Fibroblast of lung (primary cell): ENCODE measurements at regions not wholly inside any gene's neighbourhood (a gene's known extent, or its start where the extent isn't known, plus 50 kb on each side); places are given as distances from the start of the nearest gene placed in this dataset.

ENCODE experiments used
- DNase-seq, 2 donors: peaks; one replicate each; pipeline versions ENCODE4 v3.0.0 to v3.0.0-alpha.2; 2010; ENCODE audit warnings: low read depth in 2 of 2
- H2AFZ ChIP-seq: 2 replicates; pipeline ENCODE4 v1.5.1; 2012; ENCODE audit warnings: low read length, control low read depth, inconsistent platforms
- H3K27ac ChIP-seq: 2 replicates; pipeline ENCODE4 v1.5.1; 2011; ENCODE audit warnings: low read length, control low read depth; ENCODE audit not compliant: insufficient read depth
- H3K27me3 ChIP-seq: 2 replicates; pipeline ENCODE4 v1.5.1; 2011; ENCODE audit warnings: mild to moderate bottlenecking, low read length; ENCODE audit not compliant: control insufficient read depth, insufficient read depth
- H3K36me3 ChIP-seq: 2 replicates; pipeline ENCODE4 v1.5.1; 2011; ENCODE audit warnings: low read length; ENCODE audit not compliant: control insufficient read depth, insufficient read depth
- H3K4me1 ChIP-seq: 2 replicates; pipeline ENCODE4 v1.5.1; 2011; ENCODE audit warnings: low read length; ENCODE audit not compliant: control insufficient read depth, insufficient read depth; ENCODE audit errors: extremely low read depth
- H3K4me2 ChIP-seq: 2 replicates; pipeline ENCODE4 v1.5.1; 2011; ENCODE audit warnings: low read length, control low read depth; ENCODE audit not compliant: insufficient read depth; ENCODE audit errors: extremely low read depth
- H3K4me3 ChIP-seq, 4 experiments: fragments of 200-600 bp in 1 of 4; sonication (generic) in 1 of 4; replicated peaks in 1 of 4; 2 replicates each; pipeline ENCODE4 v1.5.1; 2011 to 2016; ENCODE audit warnings: low read length in 4 of 4, low read depth in 3 of 4, mild to moderate bottlenecking in 3 of 4, control low read depth in 2 of 4, inconsistent platforms in 1 of 4, mixed read lengths in 1 of 4; ENCODE audit not compliant: insufficient read depth in 1 of 4; ENCODE audit errors: control extremely low read depth in 1 of 4
- H3K79me2 ChIP-seq: 2 replicates; pipeline ENCODE4 v1.5.1; 2012; ENCODE audit warnings: mild to moderate bottlenecking, low read length, inconsistent platforms; ENCODE audit not compliant: control insufficient read depth, insufficient read depth
- H3K9ac ChIP-seq: 2 replicates; pipeline ENCODE4 v1.5.1; 2011; ENCODE audit warnings: mild to moderate bottlenecking, low read length, control low read depth; ENCODE audit not compliant: insufficient read depth
- H3K9me3 ChIP-seq: 2 replicates; pipeline ENCODE4 v1.5.1; 2012; ENCODE audit warnings: low read depth, low read length; ENCODE audit not compliant: control insufficient read depth, insufficient read depth
- H4K20me1 ChIP-seq: 2 replicates; pipeline ENCODE4 v1.5.1; 2011; ENCODE audit warnings: low read length; ENCODE audit not compliant: control insufficient read depth, insufficient read depth; ENCODE audit errors: extremely low read depth
- CTCF ChIP-seq, 2 donors: IDR thresholded peaks in 1 of 2; conservative IDR thresholded peaks in 1 of 2; 1 replicate in 1 of 2; 2 replicates in 1 of 2; pipeline ENCODE4 v1.5.1; 2011 to 2012; ENCODE audit warnings: low read length in 2 of 2, control low read depth in 1 of 2, inconsistent platforms in 1 of 2, low read depth in 1 of 2, mild to moderate bottlenecking in 1 of 2
- EZH2 ChIP-seq: IDR thresholded peaks from 2 replicates; pipeline ENCODE4 v1.5.1; 2012; ENCODE audit warnings: low read length, control low read depth, mild to moderate bottlenecking; ENCODE audit errors: missing control alignments

- TF ChIP-seq EZH2 (no peak), CTCF (conservative IDR thresholded peaks at IDR 0.05 in 1 of 2, IDR thresholded peaks at IDR 0.05 in 1 of 2; ENCODE audit: low read depth in 1 of 2, low read length in 2 of 2) (no peak)
- Histone ChIP-seq H3K27ac (no peak overlapping the region), H3K4me3 (no peak overlapping the region), H3K79me2 (no peaks in the 10 kb centered on the region), H3K4me2 (no peak overlapping the region), H3K9me3 (no peaks in the 10 kb centered on the region), H2AFZ (no peak overlapping the region), H3K36me3 (no peaks in the 10 kb centered on the region), H3K4me1 (no peaks in the 10 kb centered on the region), H3K27me3 (no peaks in the 10 kb centered on the region), H3K9ac (no peak overlapping the region), H4K20me1 (no peaks in the 10 kb centered on the region)
- peak in 1 of 2 donors; percentile 4 for DNase-seq
These were observed 517.5 kb downstream of the EFNA5 start for GRCh38 chr5:107153283-107153682.

GRCh38 chr5:107149243-107150005, 521.3 kb downstream of the EFNA5 start:
- H3K79me2 ChIP-seq = no peaks in the 10 kb centered on the region
- no peaks in the 10 kb centered on the region for H4K20me1 ChIP-seq
- TF ChIP-seq EZH2 (no peak), CTCF (conservative IDR thresholded peaks at IDR 0.05 in 1 of 2, IDR thresholded peaks at IDR 0.05 in 1 of 2; ENCODE audit: low read depth in 1 of 2, low read length in 2 of 2) (no peak)
- H3K4me2 ChIP-seq = no peak overlapping the region
- H3K36me3 ChIP-seq = no peaks in the 10 kb centered on the region
- H2AFZ ChIP-seq = no peak overlapping the region
- no peak for DNase-seq
- H3K27ac ChIP-seq = no peak overlapping the region
- no peak overlapping the region for H3K9ac ChIP-seq
- H3K27me3 ChIP-seq = no peaks in the 10 kb centered on the region
- no peaks in the 10 kb centered on the region for H3K4me1 ChIP-seq
- no peak overlapping the region for H3K4me3 ChIP-seq
- H3K9me3 ChIP-seq = no peaks in the 10 kb centered on the region

- Histone ChIP-seq H3K4me3 (no peak overlapping the region), H3K4me2 (no peak overlapping the region), H3K9me3 (no peaks in the 10 kb centered on the region), H3K9ac (no peak overlapping the region), H3K27me3 (no peaks in the 10 kb centered on the region), H3K4me1 (no peaks in the 10 kb centered on the region), H3K27ac (no peak overlapping the region), H4K20me1 (no peaks in the 10 kb centered on the region), H2AFZ (no peak overlapping the region), H3K36me3 (no peaks in the 10 kb centered on the region), H3K79me2 (no peaks in the 10 kb centered on the region)
- DNase-seq = no peak
- TF ChIP-seq CTCF (conservative IDR thresholded peaks at IDR 0.05 in 1 of 2, IDR thresholded peaks at IDR 0.05 in 1 of 2; ENCODE audit: low read depth in 1 of 2, low read length in 2 of 2) (no peak), EZH2 (no peak)
These were observed 523.1 kb downstream of the EFNA5 start for GRCh38 chr5:107147589-107147988.
